BE2C (cell line): ENCODE measurements at regions not wholly inside any gene's neighbourhood (a gene's known extent, or its start where the extent isn't known, plus 50 kb on each side); places are given as distances from the start of the nearest gene placed in this dataset.

ENCODE experiments used
- DNase-seq: peaks from one replicate; pipeline ENCODE4 v3.0.0-alpha.2; 2020
- H3K27me3 ChIP-seq: fragments of 250-450 bp; sonication (Bioruptor Pico); 2 replicates; pipeline ENCODE4 v1.5.1; 2020; ENCODE audit warnings: mild to moderate bottlenecking
- H3K36me3 ChIP-seq: fragments of 250-450 bp; sonication (Bioruptor Pico); 2 replicates; pipeline ENCODE4 v1.5.1; 2020; ENCODE audit warnings: mild to moderate bottlenecking
- H3K4me1 ChIP-seq: fragments of 250-450 bp; sonication (Bioruptor Pico); 2 replicates; pipeline ENCODE4 v1.5.1; 2020
- H3K4me3 ChIP-seq: 2 replicates; pipeline ENCODE4 v1.5.1; 2011; ENCODE audit warnings: low read depth, low read length
- H3K9me3 ChIP-seq: fragments of 250-450 bp; sonication (Bioruptor Pico); 2 replicates; pipeline ENCODE4 v1.5.1; 2020
- TF ChIP-seq, protein P1 (sequence below): IDR thresholded peaks from 2 replicates; pipeline ENCODE4 v1.5.1; 2012; ENCODE audit warnings: mild to moderate bottlenecking, low read depth, low read length

DNA sequence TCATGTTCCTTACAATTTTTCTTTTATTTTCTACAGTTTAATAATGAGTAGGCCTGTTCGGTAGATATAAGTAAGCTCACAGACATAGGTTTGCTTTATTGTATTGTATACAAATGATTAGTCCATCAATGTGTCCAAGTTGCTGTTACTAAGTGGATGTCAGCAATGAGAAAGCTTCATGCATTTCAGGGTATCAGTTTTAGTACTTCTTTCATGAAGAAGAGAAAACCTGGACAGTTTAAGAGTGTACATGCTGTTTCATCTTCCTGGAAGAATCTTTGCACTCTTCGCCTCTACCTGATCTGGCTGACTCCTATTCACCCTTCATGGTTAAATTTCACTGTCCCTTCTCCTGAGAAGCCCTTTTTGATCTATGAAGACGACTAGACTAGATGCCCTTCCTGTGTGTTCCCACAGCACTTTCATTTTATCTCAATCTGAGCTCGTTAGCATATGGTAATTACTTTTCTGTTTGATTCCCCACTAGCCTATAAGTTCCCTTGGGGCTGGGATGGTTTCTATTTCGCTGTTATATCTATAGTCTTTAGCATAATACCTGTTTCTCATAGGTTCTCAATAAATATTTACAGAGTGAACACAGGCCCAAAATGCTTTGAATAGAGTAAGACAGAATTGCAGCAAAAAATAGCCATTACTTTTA, 70.7 kb downstream of the CETN3 start:
- no peaks in the 10 kb centered on the region for H3K27me3 ChIP-seq
- H3K9me3 ChIP-seq, result no peaks in the 10 kb centered on the region
- no peak for DNase-seq
- TF ChIP-seq, protein P1, sequence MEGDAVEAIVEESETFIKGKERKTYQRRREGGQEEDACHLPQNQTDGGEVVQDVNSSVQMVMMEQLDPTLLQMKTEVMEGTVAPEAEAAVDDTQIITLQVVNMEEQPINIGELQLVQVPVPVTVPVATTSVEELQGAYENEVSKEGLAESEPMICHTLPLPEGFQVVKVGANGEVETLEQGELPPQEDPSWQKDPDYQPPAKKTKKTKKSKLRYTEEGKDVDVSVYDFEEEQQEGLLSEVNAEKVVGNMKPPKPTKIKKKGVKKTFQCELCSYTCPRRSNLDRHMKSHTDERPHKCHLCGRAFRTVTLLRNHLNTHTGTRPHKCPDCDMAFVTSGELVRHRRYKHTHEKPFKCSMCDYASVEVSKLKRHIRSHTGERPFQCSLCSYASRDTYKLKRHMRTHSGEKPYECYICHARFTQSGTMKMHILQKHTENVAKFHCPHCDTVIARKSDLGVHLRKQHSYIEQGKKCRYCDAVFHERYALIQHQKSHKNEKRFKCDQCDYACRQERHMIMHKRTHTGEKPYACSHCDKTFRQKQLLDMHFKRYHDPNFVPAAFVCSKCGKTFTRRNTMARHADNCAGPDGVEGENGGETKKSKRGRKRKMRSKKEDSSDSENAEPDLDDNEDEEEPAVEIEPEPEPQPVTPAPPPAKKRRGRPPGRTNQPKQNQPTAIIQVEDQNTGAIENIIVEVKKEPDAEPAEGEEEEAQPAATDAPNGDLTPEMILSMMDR, result no peak
- H3K4me3 ChIP-seq, result no peak overlapping the region
- H3K36me3 ChIP-seq, result no peaks in the 10 kb centered on the region
- no peaks in the 10 kb centered on the region for H3K4me1 ChIP-seq

DNA sequence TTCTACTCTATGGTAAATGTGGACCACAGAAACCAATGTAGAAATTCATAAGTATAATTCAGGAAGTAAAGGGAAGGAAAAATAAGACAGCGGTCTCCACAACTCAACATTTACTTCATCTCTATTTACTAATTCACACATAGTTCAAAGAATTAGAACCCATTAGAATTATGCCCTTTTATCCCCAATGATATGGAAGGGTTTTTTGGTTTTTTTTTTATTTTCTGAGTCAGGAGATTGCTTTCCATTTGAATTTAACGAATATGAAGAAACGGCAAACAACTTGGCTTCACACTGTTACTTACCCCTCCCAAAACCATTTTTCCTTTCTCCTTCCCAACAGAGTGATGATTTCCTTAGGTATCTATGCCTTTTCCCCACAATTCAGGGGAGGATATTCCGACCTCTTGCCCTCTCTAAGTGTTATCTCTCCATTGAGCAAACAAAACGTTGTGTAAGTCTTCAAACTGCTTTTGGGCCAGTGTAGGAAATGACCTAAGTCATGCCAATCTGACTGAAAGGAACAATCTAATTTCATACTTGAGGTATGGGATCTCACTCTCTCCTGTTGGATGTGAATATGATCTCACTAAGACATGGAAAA, 72.0 kb downstream of the CETN3 start:
- TF ChIP-seq, protein P1, result no peak
- no peak for DNase-seq
- no peaks in the 10 kb centered on the region for H3K4me1 ChIP-seq
- no peaks in the 10 kb centered on the region for H3K36me3 ChIP-seq
- H3K27me3 ChIP-seq, result no peaks in the 10 kb centered on the region
- no peak overlapping the region for H3K4me3 ChIP-seq
- no peaks in the 10 kb centered on the region for H3K9me3 ChIP-seq

DNA sequence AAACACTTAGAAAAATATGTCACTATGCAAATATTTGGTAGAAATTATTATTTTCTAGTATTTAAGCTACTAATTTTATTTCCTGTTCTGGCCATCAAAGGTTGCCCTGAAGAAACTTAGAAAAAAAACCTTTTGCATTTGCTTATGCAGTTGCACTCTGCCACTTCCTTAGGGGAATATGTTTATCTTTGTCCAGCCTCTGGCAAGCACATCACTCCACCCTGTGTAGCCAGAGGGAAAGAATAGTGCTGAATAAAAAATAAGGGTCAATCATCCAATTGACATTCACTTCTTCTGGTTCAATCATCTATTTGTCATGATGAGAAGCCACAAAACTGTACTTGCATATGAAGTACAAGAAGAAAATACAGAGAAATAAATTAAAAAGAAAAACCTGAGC, 72.8 kb downstream of the CETN3 start:
- no peak for DNase-seq
- H3K9me3 ChIP-seq, result no peaks in the 10 kb centered on the region
- no peaks in the 10 kb centered on the region for H3K36me3 ChIP-seq
- no peak overlapping the region for H3K4me3 ChIP-seq
- H3K27me3 ChIP-seq, result no peaks in the 10 kb centered on the region
- H3K4me1 ChIP-seq, result no peaks in the 10 kb centered on the region
- TF ChIP-seq, protein P1, result no peak

DNA sequence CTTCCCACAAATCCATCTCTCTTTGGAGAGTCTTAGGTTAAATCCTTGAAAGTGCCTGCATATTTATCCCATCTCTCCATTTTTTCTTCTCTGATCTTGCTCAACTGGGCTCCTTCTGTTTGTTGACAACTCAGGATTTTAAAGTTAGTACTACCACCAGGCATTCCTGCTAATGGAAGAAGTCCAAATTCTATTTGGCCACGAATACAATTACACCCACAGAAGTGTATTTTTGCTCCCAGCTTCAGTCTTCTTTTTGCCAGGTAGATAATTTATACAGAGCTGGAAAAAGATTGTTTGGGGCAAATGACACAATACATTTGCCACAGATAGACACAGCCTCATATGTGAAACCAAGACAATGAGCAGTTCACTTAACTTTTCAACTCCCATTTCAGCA, 74.8 kb downstream of the CETN3 start:
- H3K27me3 ChIP-seq, result no peaks in the 10 kb centered on the region
- H3K36me3 ChIP-seq, result no peaks in the 10 kb centered on the region
- no peak overlapping the region for H3K4me3 ChIP-seq
- H3K9me3 ChIP-seq, result no peaks in the 10 kb centered on the region
- DNase-seq, result no peak
- no peaks in the 10 kb centered on the region for H3K4me1 ChIP-seq
- TF ChIP-seq, protein P1, result no peak

DNA sequence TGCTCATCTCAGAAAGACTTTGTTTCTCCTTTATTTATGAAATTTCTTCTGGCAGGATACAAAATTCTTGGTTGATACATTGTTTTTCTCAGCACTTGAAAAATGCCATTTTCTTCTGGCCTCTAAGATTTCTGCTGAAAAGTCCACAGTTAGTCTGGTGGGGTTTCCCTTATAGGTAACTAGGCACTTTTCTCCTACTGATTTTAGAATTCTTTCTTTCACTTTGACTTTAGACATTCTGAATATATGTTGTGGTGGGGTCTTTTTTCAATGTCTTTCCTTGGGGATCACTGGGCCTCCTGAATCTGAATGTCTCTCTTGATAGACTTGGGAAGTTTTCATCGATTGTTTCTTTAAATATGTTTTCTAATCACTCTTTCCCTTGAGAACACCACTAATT, 79.6 kb downstream of the CETN3 start:
- DNase-seq, result no peak
- Histone ChIP-seq H3K4me3 (no peak overlapping the region), H3K27me3 (no peaks in the 10 kb centered on the region), H3K4me1 (no peaks in the 10 kb centered on the region), H3K9me3 (no peaks in the 10 kb centered on the region), H3K36me3 (no peaks in the 10 kb centered on the region)
- TF ChIP-seq, protein P1, result no peak

DNA sequence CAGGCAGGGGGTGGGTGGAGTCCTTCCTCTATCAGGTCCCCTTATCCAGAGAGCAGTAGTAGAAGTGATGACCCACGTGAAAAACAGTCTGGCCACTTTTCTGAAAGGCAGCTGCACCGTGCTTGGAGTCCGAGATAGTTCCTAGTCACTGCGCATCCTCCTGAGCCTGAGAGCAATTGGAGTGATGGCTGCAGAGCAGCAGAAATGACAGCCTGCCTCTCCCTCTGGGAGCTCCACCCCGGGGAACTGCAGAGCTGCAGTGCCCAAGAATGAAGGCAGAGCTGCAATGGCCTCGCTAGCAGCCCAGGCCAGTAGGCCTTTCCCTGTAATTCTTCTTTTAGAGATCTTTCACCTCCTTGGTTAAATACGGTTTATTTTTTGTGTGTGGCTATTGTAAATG, 82.6 kb downstream of the CETN3 start:
- H3K4me1 ChIP-seq, result no peaks in the 10 kb centered on the region
- H3K9me3 ChIP-seq, result no peaks in the 10 kb centered on the region
- peak; percentile 4 for DNase-seq
- no peak overlapping the region for H3K4me3 ChIP-seq
- no peaks in the 10 kb centered on the region for H3K27me3 ChIP-seq
- no peaks in the 10 kb centered on the region for H3K36me3 ChIP-seq
- TF ChIP-seq, protein P1, result no peak
